A673 (cell line): ENCODE measurements at regions not wholly inside any gene's neighbourhood (a gene's known extent, or its start where the extent isn't known, plus 50 kb on each side); places are given as distances from the start of the nearest gene placed in this dataset.

Experiments
- BruUV-seq: library from RNA; stranded (reverse); fragments of 400-500 nt; replicated peaks from 2 replicates; lab custom pipeline; 2021; lab: Mats Ljungman, UMichigan
- CTCF ChIA-PET: fragments of 300-600 bp; sonication (Branson Sonifier 250); formaldehyde crosslinking; loops from one replicate; lab custom pipeline; 2022; ENCODE audit warnings: antibody characterized with exemption; lab: Charles Lee
- POLR2A ChIA-PET: fragments of 300-600 bp; sonication (Branson Sonifier 250); formaldehyde crosslinking; loops from one replicate; lab custom pipeline; 2022; ENCODE audit warnings: antibody characterized with exemption; ENCODE audit not compliant: low non-redundant PET; lab: Charles Lee
- DNase-seq: peaks from one replicate; pipeline ENCODE4 v3.0.0-alpha.2; 2015; ENCODE audit warnings: low spot score
- H3K27ac ChIP-seq: fragments of 200-600 bp; sonication (generic); 2 replicates; pipeline ENCODE4 v1.5.1; 2016; ENCODE audit warnings: mixed run types, low read depth, mild to moderate bottlenecking, mixed read lengths, antibody characterized with exemption, low read length; ENCODE audit not compliant: poor library complexity, severe bottlenecking
- H3K27me3 ChIP-seq: fragments of 200-600 bp; sonication (generic); replicated peaks from 2 replicates; pipeline ENCODE4 v1.6.1; 2017; ENCODE audit warnings: mixed run types, low read depth, mild to moderate bottlenecking, mixed read lengths, antibody characterized with exemption, low read length; ENCODE audit not compliant: insufficient read depth, poor library complexity
- H3K36me3 ChIP-seq: fragments of 200-600 bp; sonication (generic); 2 replicates; pipeline ENCODE4 v1.6.1; 2016; ENCODE audit warnings: mixed run types, mild to moderate bottlenecking, mixed read lengths, antibody characterized with exemption, low read length; ENCODE audit not compliant: insufficient read depth, poor library complexity, severe bottlenecking
- H3K4me1 ChIP-seq: fragments of 200-600 bp; sonication (generic); 2 replicates; pipeline ENCODE4 v1.6.1; 2017; ENCODE audit warnings: mixed run types, mild to moderate bottlenecking, mixed read lengths, antibody characterized with exemption, low read length; ENCODE audit not compliant: insufficient read depth, poor library complexity, severe bottlenecking
- H3K4me3 ChIP-seq: fragments of 200-600 bp; sonication (generic); 2 replicates; pipeline ENCODE4 v1.5.1; 2016; ENCODE audit warnings: low read depth, mixed run types, mild to moderate bottlenecking, mixed read lengths, low read length; ENCODE audit not compliant: poor library complexity, severe bottlenecking
- H3K9me3 ChIP-seq: fragments of 200-600 bp; sonication (generic); 2 replicates; pipeline ENCODE4 v1.6.1; 2016; ENCODE audit warnings: mixed run types, low read depth, mild to moderate bottlenecking, mixed read lengths, antibody characterized with exemption, low read length; ENCODE audit not compliant: poor library complexity, severe bottlenecking
- CTCF ChIP-seq: fragments of 300-800, 200-600 bp; sonication (generic); conservative IDR thresholded peaks from 2 replicates; pipeline ENCODE4 v1.5.1; 2017; ENCODE audit warnings: low read depth, mild to moderate bottlenecking, antibody characterized with exemption, low read length, moderate library complexity, mixed read lengths
- EZH2 ChIP-seq: fragments of 200-600 bp; sonication (generic); IDR thresholded peaks from 2 replicates; pipeline ENCODE4 v1.6.1; 2017; ENCODE audit warnings: borderline replicate concordance, low read depth, mild to moderate bottlenecking, mixed read lengths, antibody characterized with exemption, low read length; ENCODE audit not compliant: poor library complexity, severe bottlenecking
- intact Hi-C: fragments of 100-400 bp; cut with micrococcal nuclease; formaldehyde crosslinking; loops from one replicate; pipeline ENCODE4 v1.10.0; 2022; ENCODE audit not compliant: unreplicated experiment

GRCh38 chr11:43239791-43240190 lies 72.0 kb upstream of the API5 start:
- no peaks in the 10 kb centered on the region for H3K27me3 ChIP-seq
- intact Hi-C loops, result no loop called here
- H3K27ac ChIP-seq, result no peak overlapping the region
- TF ChIP-seq CTCF, result no peak
- no peak for TF ChIP-seq EZH2
- H3K4me1 ChIP-seq, result no peaks in the 10 kb centered on the region
- no TSS peak for BruUV-seq
- no peak overlapping the region for H3K4me3 ChIP-seq
- no peaks in the 10 kb centered on the region for H3K9me3 ChIP-seq
- CTCF ChIA-PET, result no interaction called here
- POLR2A ChIA-PET, result no interaction called here
- no peak for DNase-seq
- H3K36me3 ChIP-seq, result no peaks in the 10 kb centered on the region

GRCh38 chr11:43242401-43242800 lies 69.4 kb upstream of the API5 start:
- H3K4me3 ChIP-seq, result no peak overlapping the region
- no peaks in the 10 kb centered on the region for H3K4me1 ChIP-seq
- no peak overlapping the region for H3K27ac ChIP-seq
- ChIA-PET CTCF (no interaction called here), POLR2A (no interaction called here)
- no peak for DNase-seq
- BruUV-seq, result no TSS peak
- no peaks in the 10 kb centered on the region for H3K27me3 ChIP-seq
- no peaks in the 10 kb centered on the region for H3K36me3 ChIP-seq
- intact Hi-C loops, result no loop called here
- TF ChIP-seq CTCF (no peak), EZH2 (no peak)
- no peaks in the 10 kb centered on the region for H3K9me3 ChIP-seq

GRCh38 chr11:43243927-43244326 lies 67.9 kb upstream of the API5 start:
- CTCF ChIA-PET, result interaction anchor here (0.7 kb wide), 1 partner anchor 39 kb away, joined by 3 read pairs; no protein-coding TSS in a partner anchor
- BruUV-seq, result no TSS peak
- intact Hi-C loops, result no loop called here
- Histone ChIP-seq H3K27ac (no peak overlapping the region), H3K9me3 (no peaks in the 10 kb centered on the region), H3K4me1 (no peaks in the 10 kb centered on the region), H3K36me3 (no peaks in the 10 kb centered on the region), H3K27me3 (peaks cover 2% of the 10 kb centered on the region), H3K4me3 (no peak overlapping the region)
- POLR2A ChIA-PET, result no interaction called here
- TF ChIP-seq EZH2, result no peak
- DNase-seq, result no peak

GRCh38 chr11:43245466-43245865 lies 66.3 kb upstream of the API5 start:
- ChIA-PET CTCF (no interaction called here), POLR2A (interaction anchor here (0.5 to 0.7 kb wide), 2 partner anchors 86 to 154 kb away, joined by 3 to 5 read pairs; no protein-coding TSS in a partner anchor)
- peaks cover 4% of the 10 kb centered on the region for H3K27me3 ChIP-seq
- TF ChIP-seq EZH2 (no peak), CTCF (no peak)
- BruUV-seq, result no TSS peak
- no peaks in the 10 kb centered on the region for H3K36me3 ChIP-seq
- no peak for DNase-seq
- no peak overlapping the region for H3K4me3 ChIP-seq
- no peak overlapping the region for H3K27ac ChIP-seq
- intact Hi-C loops, result no loop called here
- H3K4me1 ChIP-seq, result no peaks in the 10 kb centered on the region
- no peaks in the 10 kb centered on the region for H3K9me3 ChIP-seq
